Fibroblast of gingiva (primary cell): ENCODE measurements at regions not wholly inside any gene's neighbourhood (a gene's known extent, or its start where the extent isn't known, plus 50 kb on each side); places are given as distances from the start of the nearest gene placed in this dataset.

Experiments used
- DNase-seq: peaks from one replicate; pipeline ENCODE4 v3.0.0-alpha.2; 2011; ENCODE audit warnings: low read depth

DNA sequence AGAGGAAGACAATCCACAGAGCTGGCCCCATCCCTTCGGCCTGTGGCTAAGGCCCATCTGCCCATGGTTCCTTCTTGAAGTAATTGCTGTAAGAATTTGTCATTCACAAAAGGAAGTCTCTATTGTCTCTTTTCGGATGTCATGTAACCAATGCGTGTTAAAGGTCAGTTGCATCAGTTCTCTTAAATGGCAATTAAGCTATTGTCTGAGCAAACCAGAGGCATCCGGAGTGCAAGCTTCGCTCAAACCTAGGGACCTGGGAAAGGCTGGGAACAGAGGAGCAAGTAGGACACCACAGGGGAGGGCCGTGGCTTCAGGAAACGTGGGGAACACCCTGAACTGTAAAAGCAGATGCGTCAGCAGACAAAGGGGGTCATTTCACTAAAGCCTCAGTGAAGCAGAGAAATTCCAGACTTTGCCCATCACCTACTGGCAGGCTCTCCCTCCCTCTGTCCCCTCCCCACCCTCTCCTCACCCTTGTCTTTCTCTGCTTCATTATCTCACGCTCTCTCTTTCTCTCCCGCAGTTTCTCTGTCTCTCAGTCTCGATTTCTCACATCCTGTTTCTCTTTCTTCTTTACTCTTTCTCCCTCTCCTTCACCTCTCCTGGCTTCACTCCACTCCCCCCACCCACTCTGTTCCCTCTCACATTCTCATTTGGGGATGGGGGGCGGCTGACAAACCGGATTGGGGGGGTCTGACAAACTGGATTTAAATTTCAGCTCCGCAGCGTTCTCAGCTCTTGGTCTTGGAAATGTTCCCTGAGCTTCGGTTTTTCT is 204.6 kb upstream of the TNP1 start:
- peak; percentile 65 for DNase-seq

DNA sequence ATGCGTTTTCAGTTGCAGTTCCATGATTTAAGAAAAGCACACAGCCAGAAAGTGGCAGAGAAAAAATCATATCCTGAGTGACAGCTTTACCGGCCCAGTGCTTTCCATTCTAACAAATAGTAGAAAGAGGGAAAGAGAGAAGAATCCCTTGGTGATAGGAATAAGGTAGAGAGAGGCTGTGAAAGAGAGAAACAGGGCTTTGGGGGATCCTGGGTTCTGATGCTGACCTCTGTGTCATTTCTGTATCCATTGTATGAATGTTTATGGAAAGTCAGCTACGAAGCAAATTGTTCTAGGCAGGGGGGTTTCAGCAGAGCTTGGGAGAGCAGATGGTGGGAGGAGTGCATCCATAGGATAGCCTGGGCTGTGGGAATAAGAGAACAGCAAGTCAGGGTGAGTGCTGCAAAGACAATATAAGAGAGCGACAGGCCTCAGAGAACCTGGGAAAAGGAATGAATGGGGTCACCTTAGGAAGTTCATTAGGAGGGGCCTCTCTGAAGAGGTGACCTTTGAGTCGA is 203.4 kb upstream of the TNP1 start:
- no peak for DNase-seq

DNA sequence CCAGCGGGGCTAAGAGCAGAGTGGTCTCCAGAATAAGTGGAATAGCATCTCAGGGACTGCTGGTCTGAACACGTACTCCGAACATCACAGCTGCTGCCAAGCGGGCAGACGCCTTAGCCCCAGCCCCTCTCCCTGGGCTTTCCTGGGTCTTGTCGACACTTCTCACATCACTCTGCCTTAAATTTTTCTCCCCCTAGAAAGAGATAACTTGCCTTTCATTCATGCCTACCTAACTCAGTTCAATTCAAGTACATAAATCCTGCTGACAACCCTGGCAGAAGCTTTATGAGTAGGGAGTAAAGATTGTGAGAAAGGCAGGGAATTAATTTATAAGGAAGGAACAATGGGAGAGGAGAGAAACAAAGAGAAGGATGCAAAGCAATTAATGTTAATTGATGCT is 202.9 kb upstream of the TNP1 start:
- no peak for DNase-seq

DNA sequence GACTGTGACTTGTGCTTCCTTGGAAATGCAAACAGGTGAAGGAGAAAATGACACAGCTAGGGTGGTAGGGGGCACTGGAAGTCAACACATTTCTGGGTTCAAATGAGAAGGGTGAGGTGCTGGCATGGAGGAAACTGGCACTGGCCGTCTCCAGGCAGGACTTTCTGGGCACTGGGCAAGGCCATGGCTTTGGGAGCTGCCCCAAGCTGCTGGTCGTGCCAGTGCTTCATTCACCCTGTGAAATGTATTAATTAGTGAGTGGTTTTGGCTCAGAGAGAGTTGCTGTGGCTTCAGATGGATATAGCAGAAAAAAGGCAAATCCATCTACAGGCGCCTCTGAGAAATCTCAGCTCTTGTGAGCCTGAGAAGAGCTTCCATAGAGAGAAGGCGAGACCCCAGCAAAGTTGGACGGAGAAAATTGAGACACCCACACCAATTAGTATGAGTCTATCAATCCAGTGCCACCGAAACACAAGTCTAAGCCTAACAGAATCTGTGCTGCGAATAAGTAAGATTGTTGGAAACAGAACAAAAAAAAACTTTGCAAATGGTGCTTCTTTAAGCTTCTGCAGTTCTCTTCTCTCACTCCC is 202.1 kb upstream of the TNP1 start:
- no peak for DNase-seq

DNA sequence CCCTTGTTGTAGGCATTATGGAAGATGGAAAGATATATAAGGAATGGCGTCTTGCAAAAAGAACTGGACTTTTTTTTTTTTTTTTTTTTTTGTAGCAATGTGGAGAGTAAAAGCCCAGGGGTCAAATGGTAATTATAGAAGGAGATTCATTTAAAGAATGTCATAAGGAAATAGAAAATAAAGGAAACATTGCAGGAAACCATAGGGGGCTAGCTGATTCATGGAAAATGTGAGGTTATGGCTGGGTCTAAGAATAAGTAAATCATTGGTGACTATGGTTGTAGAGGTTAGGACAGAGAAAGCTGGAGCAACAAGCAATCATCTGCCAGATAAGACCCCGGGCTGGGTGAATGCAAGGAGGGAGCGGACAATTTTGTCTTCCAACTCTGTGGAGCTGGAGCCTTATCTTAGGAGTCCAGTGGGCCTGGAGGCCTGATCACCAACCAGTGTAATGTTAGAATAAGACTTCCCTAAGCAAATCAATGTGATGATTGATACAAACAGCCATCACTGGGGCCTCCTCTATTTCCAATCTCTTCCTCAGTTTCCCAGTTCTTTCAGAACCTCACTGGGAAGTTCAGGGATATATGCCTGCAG is 201.2 kb upstream of the TNP1 start:
- no peak for DNase-seq

DNA sequence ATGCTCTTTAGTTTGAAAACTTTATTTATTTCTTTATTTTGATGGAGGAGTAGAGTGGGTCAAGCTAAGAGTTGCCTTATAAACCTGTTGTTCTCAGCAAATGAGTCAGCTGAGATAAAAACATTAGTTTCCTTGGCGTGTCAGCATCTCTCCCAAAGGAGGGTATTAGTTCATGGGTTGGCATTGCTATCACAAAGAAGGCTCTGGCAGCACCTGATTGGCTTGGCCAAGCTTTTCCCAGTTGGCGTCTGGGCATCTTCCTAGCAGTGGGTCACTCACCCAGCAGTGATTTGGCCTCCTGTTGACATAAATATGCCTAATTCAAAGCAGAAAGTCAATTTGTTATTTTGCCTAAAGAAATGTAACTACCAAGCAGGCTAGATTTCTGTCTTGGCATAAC is 200.7 kb upstream of the TNP1 start:
- DNase-seq, result no peak

DNA sequence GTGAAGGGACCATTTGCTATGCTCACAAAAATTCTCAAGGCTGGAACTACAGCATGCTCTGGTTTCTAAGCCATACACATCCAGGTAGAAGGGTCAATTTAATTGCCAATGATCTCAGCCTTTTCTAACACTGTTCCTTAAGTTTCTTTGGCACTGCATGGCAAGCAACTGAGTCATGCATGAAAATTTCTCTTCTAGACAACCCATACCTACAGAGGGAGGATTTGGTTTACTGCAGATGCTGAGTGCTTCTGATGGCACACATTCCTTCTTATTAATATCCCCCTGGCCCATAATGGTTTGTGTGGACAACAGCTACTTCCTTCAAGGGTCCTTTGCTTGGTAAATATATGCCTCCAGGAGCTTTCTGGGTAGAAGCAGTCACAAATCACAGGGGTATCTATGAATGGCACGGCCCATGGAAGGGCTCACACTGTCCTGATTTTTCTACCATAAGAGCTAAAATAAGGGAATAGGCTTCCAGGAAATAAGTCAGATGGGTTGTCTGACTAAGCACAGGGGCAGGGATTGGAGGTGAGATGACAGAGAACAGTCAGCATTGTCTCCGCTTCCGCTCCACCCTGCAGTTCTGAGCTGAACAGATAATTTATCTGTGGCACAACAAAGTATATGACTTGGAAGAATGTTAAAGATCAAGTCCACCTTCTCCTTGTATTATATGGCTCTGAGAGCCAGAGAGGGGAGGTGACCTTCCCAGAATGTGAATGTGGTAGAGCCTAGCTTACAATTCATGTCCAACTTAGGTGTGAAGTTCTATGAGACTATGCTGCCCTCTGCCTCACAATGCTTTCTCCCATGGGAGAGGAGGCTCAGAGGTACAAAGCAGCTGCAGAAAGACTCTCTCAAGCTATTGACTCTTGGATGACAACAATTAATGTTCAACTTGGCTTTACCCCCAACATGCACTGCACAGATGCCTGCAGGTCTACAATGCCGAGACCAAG is 199.2 kb upstream of the TNP1 start:
- DNase-seq, result no peak

DNA sequence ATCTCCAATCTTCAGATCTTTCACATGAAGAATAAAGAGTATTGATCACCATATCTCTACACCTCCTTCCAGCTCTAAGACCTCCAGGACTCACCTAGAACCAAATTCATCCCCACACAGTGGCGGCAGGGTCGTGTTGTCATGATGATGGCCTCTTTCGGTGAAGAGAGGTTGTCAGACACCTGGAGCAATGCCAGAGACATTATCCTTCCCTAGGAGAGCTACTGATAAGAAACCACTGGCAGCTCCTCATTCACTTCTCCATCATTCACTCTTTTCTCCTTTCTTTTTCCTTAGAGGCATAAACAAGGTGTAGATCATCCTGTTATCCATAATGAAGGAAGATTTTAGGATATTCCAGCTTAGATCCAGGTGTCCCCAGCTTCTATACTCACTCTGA is 197.9 kb upstream of the TNP1 start:
- DNase-seq, result no peak

DNA sequence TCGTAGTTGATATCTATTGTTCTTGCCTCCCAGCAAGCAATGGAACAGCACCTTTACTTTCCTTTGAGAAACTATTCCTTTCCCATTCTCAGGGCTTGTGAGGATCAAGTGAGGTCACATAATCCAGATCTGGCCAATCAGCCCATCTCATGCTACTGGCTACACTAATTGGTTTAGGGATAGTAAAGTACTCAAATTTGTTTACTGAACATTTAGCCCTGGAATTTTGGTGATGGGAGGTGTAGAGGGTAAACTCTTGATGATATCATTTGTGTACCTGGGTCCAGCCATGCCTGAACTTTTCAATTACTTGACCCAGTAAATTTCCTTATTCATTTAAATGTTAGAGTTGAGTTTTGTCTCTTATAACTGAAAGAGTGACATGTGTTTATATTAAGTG is 195.8 kb upstream of the TNP1 start:
- no peak for DNase-seq

DNA sequence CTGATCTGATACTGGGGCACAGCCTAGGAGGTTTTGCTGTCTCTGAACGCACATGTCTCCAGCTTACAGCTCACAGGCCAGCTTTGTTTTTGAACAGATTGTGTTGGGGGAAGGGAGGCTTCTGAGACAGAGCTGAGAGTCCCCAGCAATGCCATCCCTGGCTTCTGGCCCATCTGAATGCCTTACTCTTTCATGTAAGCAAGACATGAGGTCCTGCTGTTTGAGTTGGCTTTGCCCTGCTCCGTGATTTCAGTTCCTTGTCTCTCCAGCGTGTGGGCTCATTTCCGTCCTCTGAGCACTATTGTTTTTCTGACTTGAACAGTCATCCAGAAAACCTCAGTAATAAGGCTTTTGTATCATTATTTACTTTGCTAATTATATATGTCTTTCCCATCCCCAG is 194.9 kb upstream of the TNP1 start:
- DNase-seq, result peak; percentile 40

DNA sequence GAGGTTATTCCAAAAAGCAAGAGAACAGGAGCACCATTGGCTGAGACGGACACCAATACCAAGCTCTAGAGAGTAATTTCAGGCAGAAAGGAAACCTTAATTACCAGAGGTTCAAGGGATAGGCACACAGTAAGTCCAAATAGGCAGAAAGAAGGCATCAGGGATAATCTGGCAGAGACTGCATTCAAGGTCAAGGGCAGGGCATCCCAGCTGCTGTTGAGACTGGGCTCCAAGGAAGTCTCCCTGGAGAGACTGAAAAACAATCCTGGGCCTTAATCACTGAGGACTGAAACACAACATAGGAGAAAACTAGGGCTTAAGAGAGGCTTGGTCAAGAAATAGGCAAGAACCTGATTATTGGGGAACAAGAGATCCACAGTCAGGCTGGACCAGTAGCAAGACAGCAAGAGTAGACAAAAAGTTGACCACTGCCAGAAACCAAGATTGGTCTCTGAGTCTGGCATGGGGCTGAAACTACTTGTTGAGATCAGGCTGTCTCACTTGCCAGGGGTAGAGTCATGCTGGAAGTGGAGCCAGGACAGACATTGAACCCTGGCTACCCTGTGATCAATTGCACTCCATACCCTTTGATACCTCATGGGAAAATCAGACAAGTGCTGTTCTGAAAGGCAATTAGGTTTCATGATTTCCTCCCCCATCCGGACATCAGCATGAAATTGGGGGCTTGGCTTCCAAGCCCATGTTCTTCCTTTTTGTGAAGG is 193.2 kb upstream of the TNP1 start:
- DNase-seq, result no peak

DNA sequence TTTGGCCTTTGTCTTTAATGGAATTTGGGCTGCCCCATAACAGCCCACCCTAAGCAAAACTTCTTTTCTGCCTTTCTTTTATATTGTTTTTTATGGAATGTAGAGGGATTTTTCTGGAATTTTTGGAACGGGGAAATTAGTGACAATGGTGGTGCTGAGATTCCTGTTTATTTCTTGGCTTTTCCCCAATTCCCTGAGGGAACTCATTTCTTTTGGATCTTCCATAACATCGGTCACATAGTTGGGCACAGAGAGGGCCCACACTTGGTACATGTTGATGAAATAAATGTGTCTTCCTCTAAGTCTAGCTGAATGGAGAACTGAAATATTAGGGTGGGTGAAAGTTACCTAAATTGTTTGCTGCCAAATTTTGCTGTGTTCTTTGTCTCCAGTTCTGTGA is 191.6 kb upstream of the TNP1 start:
- DNase-seq, result no peak

DNA sequence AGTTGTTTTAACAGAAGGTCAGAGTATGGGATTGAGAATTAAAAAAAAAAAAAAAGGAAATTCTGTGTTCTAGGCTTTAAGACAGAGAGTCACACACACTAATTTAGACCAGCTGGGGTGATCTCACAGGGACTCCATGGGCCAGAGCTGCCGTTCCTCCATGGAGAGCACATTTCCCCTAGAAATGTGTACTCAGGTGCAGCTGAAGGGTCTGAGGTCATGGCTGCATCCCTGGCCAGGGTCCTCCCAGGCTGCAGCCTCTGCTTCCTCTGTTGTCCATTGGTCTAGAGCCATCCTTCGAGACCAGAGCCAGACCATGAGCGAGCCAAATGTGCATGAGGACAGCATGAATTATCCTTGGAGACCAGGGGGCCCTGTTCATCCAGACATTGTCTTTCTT is 190.1 kb upstream of the TNP1 start:
- DNase-seq, result peak; percentile 36

DNA sequence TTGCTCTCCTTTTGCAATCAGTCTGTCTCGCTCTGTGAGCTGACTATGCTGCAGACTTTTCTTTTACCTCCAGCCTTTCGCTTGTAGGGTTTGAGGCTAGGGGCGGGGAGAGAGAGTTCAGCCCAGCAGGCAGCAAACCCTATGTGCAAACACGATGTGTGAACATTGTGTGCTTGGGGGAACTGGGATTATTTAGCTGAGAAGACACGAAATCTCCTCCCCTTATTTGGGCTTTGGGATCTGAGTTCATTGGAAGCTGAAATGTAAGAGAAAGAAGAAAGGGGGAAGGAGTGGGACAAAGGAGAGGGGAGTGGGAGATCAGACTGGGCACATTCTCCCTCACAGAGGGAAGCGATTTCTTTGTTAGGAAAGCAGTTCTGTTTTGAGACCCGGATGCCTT is 189.6 kb upstream of the TNP1 start:
- no peak for DNase-seq

DNA sequence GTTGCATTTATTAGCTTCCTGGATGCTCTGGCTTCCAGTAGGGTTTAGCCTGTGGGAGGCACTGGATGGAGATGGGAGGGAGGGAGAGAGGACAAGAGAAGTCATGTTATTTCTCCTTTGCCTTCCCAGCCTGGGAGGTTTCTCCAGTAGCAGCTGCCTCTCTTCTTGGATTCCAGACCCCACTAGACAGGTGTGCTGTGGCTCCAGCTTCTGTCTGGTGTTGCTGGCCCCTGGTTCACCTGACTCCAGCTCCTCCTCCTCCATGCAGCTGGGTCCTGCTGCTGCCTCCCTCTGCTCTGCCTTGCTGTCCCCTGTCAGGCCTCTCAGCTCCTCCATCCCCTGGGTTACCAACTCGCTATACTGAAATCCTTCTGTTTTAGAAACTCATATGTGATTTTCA is 188.9 kb upstream of the TNP1 start:
- no peak for DNase-seq

DNA sequence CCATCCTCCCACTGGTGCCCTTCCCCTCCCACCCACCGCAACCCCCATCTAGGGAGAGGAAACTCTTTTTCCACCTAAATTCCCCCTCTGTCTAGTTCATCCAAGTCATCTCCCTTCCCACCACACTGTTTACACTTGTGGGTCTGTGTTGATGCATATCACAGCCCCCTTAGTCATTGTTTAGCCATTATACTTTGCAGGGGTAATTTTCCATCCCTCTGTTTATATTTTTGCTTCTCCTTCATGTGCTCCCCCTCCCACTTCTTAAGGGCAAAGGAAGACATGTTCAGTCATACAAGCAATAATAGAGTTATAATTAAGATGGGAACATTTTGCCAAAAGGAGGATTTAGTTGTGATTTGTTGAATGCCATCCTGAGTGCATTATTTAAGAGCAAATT is 187.8 kb upstream of the TNP1 start:
- no peak for DNase-seq

DNA sequence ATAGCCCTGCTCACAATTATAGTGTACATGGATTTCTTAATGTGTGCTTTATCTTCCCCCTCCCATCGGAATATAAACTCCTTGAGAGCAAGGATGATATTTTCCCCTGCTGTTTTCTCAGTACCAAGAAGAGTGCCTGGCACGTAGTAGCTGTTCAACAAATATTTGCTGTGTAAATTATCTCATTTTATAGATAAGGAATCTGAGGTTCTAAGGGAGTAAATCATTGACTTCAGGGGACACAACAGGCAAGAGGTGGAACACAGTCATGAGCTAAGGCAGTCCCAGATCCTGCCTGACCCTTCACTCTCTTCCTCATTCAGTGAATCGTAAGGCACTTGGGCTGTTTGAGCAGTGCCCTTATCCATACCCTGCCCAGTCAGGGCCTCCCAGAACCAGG is 187.3 kb upstream of the TNP1 start:
- DNase-seq, result no peak

DNA sequence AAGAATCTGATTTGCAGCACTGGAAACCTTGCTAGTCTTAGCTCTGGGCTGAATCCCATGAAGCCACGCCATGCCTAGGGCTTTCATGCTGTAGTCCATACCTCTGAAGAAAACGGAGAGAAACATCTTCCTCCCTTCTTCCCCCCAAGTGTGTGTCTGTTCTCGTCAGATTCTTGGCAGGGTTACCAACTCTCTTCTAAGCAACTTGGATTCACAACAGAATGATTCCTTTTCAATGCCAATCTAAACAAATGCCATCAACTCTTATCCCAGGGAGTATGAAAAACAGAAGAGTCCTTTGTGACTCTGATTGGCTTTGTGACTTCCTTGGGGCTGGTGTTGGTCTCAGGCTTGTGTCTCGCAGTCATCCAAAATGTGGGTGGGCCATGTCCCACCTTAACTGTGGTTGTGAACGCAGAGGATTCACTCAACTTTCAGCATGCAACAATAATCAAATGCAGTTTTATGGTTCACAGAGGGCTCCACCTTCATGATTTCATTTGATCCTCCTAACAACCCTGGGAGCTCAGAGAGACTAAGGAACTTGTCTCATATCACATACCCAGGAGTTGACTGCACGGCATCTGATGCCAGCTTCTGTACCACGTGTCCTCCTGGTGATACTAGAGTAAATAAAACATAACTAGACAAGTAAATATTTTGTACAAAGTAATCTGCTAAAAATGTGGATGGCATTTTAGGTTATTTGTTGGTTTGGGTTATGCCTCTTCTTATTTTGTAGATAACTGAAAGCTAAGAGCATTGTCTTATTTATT is 186.0 kb upstream of the TNP1 start:
- DNase-seq, result peak; percentile 75

DNA sequence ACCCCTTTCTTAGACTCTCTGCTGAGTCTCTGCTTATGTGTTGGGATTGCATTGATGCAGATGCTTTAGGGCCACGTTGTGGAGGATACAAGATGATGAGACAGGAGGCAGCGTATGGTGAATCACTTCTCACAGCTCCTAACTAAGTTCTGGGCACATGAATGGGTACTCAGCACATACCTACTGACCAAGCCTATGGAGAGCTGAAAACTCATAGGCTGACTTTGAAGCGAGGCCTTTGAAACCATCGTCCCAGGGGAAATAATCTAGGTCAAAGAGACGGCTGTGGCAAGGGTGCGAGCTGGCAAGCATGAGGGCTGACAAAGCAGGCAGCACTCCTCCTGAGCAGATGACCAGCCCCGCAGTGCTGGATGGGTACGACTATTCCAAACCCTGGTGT is 180.2 kb upstream of the TNP1 start:
- no peak for DNase-seq

DNA sequence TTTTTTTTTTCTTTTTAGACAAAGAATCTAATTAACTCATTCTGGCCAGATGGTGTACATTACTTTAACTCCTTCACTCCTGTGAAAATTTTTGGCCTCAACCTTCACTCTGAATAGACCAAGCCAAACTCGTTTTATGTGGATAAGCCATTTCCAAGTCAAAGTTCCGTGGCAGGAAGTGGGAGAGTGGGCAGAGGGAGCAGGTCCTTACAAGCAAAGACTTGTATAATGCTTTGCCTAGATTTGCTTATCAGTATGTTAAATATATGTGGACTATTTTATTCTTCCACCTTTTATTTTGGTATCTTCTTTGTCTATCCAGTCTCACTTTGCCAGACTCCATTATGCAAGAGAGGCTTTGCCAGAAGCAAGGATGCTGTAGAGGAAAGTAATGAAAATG is 178.1 kb upstream of the TNP1 start:
- no peak for DNase-seq

DNA sequence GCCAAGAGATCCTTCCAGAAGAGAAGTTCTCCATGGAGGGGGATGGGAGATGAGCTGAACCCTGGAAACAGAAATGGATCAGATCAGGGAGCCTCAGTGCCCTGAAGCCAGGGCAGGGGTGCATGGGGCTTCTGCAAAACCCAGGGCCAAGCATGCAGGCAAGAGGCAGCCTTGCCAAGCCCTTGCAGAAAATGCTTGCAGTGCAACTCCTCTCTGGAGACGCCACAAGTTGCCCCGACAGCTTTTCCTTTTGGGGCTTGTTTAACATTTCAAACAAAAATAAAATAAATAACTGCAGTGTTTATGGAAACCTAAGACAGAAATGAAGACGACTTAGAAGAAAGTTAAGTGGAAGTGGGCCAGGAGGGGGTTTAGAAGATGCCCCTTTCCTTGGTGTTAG is 177.5 kb upstream of the TNP1 start:
- DNase-seq, result no peak
